Progenitor cell of endocrine pancreas (in vitro differentiated cells): ENCODE measurements at regions not wholly inside any gene's neighbourhood (a gene's known extent, or its start where the extent isn't known, plus 50 kb on each side); places are given as distances from the start of the nearest gene placed in this dataset.

Source experiments
- DNase-seq: peaks from one replicate; pipeline ENCODE4 v3.0.0; 2021; ENCODE audit warnings: low spot score; ENCODE audit not compliant: unreplicated experiment
- H3K27ac Mint-ChIP-seq: 2 replicates; pipeline ENCODE4 v1.8.0; 2021; ENCODE audit warnings: mild to moderate bottlenecking, moderate library complexity, mixed read lengths
- H3K27me3 Mint-ChIP-seq: 2 replicates; pipeline ENCODE4 v1.8.0; 2021; ENCODE audit warnings: mixed read lengths
- H3K36me3 Mint-ChIP-seq: 2 replicates; pipeline ENCODE4 v1.8.0; 2022; ENCODE audit warnings: mixed read lengths; ENCODE audit not compliant: insufficient read depth
- H3K4me1 Mint-ChIP-seq: 2 replicates; pipeline ENCODE4 v1.8.0; 2021; ENCODE audit warnings: low read depth, mixed read lengths
- H3K4me3 Mint-ChIP-seq: 2 replicates; pipeline ENCODE4 v1.8.0; 2021; ENCODE audit warnings: low read depth, mild to moderate bottlenecking, moderate library complexity, mixed read lengths
- H3K9me3 Mint-ChIP-seq: 2 replicates; pipeline ENCODE4 v1.8.0; 2021; ENCODE audit warnings: low read depth, mixed read lengths
- TF ChIP-seq, protein P1 (sequence below): fragments of 200-600 bp; sonication (generic); IDR thresholded peaks from one replicate; pipeline ENCODE4 v1.5.0; 2021; ENCODE audit warnings: antibody characterized with exemption, mild to moderate bottlenecking; ENCODE audit not compliant: unreplicated experiment

DNA sequence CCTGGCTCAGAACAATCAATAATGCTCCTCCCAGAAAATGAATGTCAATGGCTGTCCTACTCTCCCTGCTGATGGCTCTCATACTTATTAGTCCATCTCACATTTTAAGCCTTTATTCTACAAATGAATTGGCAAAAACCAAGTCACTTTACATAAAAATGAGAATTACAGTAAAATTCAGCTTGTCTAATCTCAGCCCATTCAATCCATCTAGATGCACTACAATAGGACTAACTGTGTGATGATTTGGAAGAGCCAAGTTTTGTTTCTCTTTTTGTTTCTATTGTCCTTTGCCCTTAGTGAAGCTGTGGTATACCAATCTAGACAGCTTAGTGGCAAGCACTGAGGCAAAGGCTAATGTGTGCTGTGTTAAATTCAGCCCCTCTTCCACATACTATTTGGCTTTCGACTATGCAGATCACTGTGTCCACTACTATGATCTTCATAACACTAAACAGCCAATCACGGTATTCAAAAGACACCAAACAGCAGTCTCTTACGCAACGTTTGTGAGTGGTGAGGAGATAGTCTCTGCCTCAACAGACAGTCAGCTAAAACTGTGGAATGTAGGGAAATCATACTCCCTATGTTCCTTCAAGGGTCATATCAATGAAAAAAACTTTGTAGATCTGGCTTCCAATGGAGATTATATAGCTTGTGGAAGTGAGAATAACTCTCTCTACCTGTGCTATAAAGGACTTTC lies 140.8 kb upstream of the ZNF462 start:
- no peak overlapping the region for H3K4me3 Mint-ChIP-seq
- H3K4me1 Mint-ChIP-seq, result no peaks in the 10 kb centered on the region
- no peak for DNase-seq
- peaks cover 4% of the 10 kb centered on the region for H3K9me3 Mint-ChIP-seq
- H3K27me3 Mint-ChIP-seq, result no peaks in the 10 kb centered on the region
- H3K27ac Mint-ChIP-seq, result no peak overlapping the region
- H3K36me3 Mint-ChIP-seq, result no peaks in the 10 kb centered on the region
- TF ChIP-seq, protein P1, sequence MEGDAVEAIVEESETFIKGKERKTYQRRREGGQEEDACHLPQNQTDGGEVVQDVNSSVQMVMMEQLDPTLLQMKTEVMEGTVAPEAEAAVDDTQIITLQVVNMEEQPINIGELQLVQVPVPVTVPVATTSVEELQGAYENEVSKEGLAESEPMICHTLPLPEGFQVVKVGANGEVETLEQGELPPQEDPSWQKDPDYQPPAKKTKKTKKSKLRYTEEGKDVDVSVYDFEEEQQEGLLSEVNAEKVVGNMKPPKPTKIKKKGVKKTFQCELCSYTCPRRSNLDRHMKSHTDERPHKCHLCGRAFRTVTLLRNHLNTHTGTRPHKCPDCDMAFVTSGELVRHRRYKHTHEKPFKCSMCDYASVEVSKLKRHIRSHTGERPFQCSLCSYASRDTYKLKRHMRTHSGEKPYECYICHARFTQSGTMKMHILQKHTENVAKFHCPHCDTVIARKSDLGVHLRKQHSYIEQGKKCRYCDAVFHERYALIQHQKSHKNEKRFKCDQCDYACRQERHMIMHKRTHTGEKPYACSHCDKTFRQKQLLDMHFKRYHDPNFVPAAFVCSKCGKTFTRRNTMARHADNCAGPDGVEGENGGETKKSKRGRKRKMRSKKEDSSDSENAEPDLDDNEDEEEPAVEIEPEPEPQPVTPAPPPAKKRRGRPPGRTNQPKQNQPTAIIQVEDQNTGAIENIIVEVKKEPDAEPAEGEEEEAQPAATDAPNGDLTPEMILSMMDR, result no peak

DNA sequence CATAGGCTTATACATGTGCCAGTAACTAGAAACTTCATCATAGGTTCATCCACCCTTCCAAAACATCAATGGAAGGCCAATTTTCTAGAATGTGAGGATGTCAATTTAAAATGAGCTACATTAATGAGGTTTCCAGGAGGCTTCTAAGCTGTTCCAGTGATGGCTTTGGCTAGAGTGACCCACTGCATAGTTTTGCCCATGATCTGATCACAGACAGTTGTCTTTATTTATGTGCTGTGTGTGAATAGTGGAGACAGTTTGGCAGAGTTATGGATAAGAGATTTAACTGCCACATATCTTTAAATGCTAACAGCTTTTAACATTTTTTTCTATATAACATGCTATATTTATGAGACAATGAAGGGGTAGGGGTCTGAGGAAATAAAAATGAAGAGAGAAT lies 139.0 kb upstream of the ZNF462 start:
- no peak for DNase-seq
- H3K4me1 Mint-ChIP-seq, result peaks cover 2% of the 10 kb centered on the region
- no peak overlapping the region for H3K27ac Mint-ChIP-seq
- no peaks in the 10 kb centered on the region for H3K36me3 Mint-ChIP-seq
- no peaks in the 10 kb centered on the region for H3K27me3 Mint-ChIP-seq
- H3K9me3 Mint-ChIP-seq, result peaks cover 4% of the 10 kb centered on the region
- TF ChIP-seq, protein P1, result no peak
- no peak overlapping the region for H3K4me3 Mint-ChIP-seq

DNA sequence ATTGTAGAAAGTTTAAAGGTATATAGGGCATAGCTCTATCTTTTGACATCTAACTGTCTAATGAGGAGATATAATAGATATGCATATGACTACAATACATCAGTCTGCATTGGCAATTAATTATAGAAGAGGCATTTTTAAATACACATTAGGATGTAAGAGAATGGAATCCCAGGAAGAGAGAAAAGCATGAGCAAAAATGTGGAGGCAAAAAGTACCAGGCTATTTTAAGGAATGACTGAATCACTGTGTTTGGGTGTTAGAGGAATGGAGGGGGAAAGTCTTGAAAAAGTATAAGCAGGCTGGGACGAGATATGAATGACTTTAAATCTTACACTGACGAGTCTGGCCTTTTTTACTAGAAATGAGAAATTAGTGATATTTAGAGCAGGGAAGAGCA lies 138.4 kb upstream of the ZNF462 start:
- no peaks in the 10 kb centered on the region for H3K36me3 Mint-ChIP-seq
- H3K9me3 Mint-ChIP-seq, result peaks cover 2% of the 10 kb centered on the region
- no peak overlapping the region for H3K27ac Mint-ChIP-seq
- no peak overlapping the region for H3K4me3 Mint-ChIP-seq
- no peaks in the 10 kb centered on the region for H3K27me3 Mint-ChIP-seq
- TF ChIP-seq, protein P1, result no peak
- peaks cover 2% of the 10 kb centered on the region for H3K4me1 Mint-ChIP-seq
- DNase-seq, result no peak

DNA sequence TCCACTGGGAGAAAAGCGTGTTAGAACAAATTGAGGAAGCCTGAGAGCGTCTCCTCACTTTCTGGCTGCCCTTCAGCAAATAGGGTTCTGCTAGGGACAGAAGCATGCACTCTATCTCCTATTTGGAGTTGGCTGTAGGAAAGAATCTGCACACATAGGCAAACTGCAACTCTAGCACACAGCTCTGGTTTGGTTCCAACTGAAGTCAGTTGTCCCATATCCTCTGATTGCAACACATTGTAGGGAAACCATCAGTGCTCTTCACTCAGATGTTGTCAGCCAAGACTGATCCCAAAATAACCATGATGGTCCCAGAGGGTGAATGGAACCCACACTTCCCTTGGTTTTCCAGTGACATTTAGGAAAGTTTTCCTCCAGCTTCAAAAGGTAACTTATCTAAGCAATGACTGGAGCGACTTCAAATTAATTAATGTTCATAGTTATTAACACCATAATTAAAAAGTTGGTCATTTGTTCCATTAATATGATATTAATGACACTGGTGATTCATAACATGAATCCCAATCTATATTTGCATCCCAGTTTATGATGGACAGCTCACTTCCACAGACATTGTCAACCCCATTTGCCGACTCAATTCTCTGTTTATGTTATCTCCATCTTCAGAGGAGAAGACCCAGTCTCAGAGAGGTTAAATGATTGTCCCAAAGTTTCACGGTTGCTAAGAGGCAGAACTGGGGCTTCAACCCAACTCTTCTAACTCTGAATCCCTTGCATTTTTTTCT lies 136.7 kb upstream of the ZNF462 start:
- DNase-seq, result no peak
- Mint-ChIP-seq H3K4me3 (no peak overlapping the region), H3K4me1 (peaks cover 2% of the 10 kb centered on the region), H3K36me3 (no peaks in the 10 kb centered on the region), H3K9me3 (no peaks in the 10 kb centered on the region), H3K27me3 (no peaks in the 10 kb centered on the region), H3K27ac (no peak overlapping the region)
- TF ChIP-seq, protein P1, result no peak

DNA sequence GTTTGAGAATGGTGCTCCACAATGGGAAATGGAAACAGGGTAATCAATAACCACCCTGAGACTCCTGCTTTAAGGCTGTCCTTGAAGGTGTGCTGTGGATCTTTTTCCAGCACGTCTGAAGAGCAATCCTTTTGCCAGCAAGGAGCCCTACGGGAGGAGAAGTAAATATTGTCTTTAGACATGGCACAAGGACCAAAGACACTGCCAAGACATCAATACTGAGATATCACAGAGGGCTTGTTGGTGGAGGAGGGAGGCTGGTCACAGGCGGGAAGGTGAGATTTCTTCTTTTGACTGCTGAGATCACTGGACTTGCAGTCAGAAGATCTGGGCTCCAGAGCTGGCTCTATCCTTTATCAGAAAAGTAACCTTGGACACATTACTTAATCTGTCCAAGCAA lies 135.0 kb upstream of the ZNF462 start:
- TF ChIP-seq, protein P1, result no peak
- H3K27ac Mint-ChIP-seq, result no peak overlapping the region
- H3K27me3 Mint-ChIP-seq, result no peaks in the 10 kb centered on the region
- H3K4me3 Mint-ChIP-seq, result no peak overlapping the region
- no peaks in the 10 kb centered on the region for H3K36me3 Mint-ChIP-seq
- peaks cover 2% of the 10 kb centered on the region for H3K4me1 Mint-ChIP-seq
- DNase-seq, result no peak
- H3K9me3 Mint-ChIP-seq, result no peaks in the 10 kb centered on the region
